ENCODE measurements at regions not wholly inside any gene's neighbourhood (a gene's known extent, or its start where the extent isn't known, plus 50 kb on each side); places are given as distances from the start of the nearest gene placed in this dataset.

DNA sequence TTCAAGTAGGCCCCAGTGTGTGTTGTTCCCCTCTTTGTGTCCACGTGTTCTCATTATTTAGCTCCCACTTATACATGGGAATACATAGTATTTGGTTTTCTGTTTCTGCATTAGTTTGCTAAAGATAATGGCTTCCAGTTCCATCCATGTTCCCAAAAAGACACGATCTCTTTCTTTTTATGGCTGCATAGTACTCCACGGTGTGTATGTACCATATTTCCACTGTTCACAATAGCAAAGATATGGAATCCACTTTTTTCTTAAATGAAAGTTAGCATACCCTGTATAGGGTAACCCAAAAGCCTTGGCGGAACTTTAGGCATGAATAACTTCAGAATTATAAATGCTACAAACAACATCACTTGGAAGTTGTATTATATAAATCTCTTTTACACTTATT, 83.4 kb upstream of the NDUFV2 start:
- ATAC-seq (no peak), DNase-seq (ENCODE audit: low read depth, low spot score) (no peak)
- TF ChIP-seq SP1 (IDR thresholded peaks at IDR 0.05; ENCODE audit: low read depth): no peak
- TF ChIP-seq EZH2phosphoT487 (IDR thresholded peaks at IDR 0.05; ENCODE audit: borderline replicate concordance): no peak
- TF ChIP-seq EZH2 (IDR thresholded peaks at IDR 0.05): no peak
- no peak for TF ChIP-seq ZNF274 (IDR thresholded peaks at IDR 0.05; ENCODE audit: low read depth, low read length)
- no peak for TF ChIP-seq ELF1 (IDR thresholded peaks at IDR 0.05; ENCODE audit: borderline replicate concordance, low read depth)
- TF ChIP-seq, protein P1, sequence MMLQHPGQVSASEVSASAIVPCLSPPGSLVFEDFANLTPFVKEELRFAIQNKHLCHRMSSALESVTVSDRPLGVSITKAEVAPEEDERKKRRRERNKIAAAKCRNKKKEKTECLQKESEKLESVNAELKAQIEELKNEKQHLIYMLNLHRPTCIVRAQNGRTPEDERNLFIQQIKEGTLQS (IDR thresholded peaks at IDR 0.05): no peak
- no peak for TF ChIP-seq CEBPB (IDR thresholded peaks at IDR 0.05; ENCODE audit: low read depth)
- TF ChIP-seq TCF7L2 (IDR thresholded peaks at IDR 0.05; ENCODE audit: borderline replicate concordance, extremely low read depth, insufficient read depth, insufficient read length): no peak
- no peak for TF ChIP-seq EGR1 (IDR thresholded peaks at IDR 0.05; ENCODE audit: low read depth)
- TF ChIP-seq POLR2AphosphoS5 (IDR thresholded peaks at IDR 0.05; ENCODE audit: low read depth, low read length): no peak
- TF ChIP-seq FOSL1 (IDR thresholded peaks at IDR 0.05; ENCODE audit: low read depth): no peak
- RAD21 ChIA-PET (ENCODE audit: low non-redundant PET in 1 of 2, low total read pairs in 2 of 2, uncharacterized antibody in 2 of 2, unreplicated experiment in 2 of 2): no interaction called here
- Histone ChIP-seq H3K79me2 (ENCODE audit: insufficient read depth, low read length) (no peaks in the 10 kb centered on the region), H2AFZ (ENCODE audit: low read depth, low read length, poor library complexity, severe bottlenecking) (no peak overlapping the region), H4K20me1 (ENCODE audit: insufficient read depth) (no peaks in the 10 kb centered on the region), H3K4me2 (ENCODE audit: low read length) (no peak overlapping the region), H3K27ac (ENCODE audit: low read depth, low read length) (no peak overlapping the region), H3K9ac (ENCODE audit: low read length) (no peak overlapping the region), H3K36me3 (ENCODE audit: control insufficient read depth in 1 of 2, insufficient read depth in 2 of 2, low read length in 2 of 2) (no peaks in the 10 kb centered on the region), H3K9me2 (ENCODE audit: insufficient read depth) (no peaks in the 10 kb centered on the region), H3K9me3 (ENCODE audit: control insufficient read depth in 1 of 2, insufficient read depth in 1 of 2, low read depth in 1 of 2, low read length in 2 of 2) (no peaks in the 10 kb centered on the region), H3K4me1 (ENCODE audit: control insufficient read depth in 1 of 2, insufficient read depth in 2 of 2, low read length in 2 of 2) (peaks cover 32 to 69% of the 10 kb centered on the region in 2 experiments), H3K27me3 (ENCODE audit: insufficient read depth, low read length) (no peaks in the 10 kb centered on the region), H3K4me3 (replicated peaks in 1 of 2; ENCODE audit: low read depth in 1 of 2, low read length in 2 of 2) (no peak overlapping the region)
- intact Hi-C loops (cut with micrococcal nuclease): no loop called here
- POLR2A ChIA-PET: no interaction called here
- CTCF ChIA-PET: no interaction called here
- BruUV-seq (replicated peaks): no TSS peak

DNA sequence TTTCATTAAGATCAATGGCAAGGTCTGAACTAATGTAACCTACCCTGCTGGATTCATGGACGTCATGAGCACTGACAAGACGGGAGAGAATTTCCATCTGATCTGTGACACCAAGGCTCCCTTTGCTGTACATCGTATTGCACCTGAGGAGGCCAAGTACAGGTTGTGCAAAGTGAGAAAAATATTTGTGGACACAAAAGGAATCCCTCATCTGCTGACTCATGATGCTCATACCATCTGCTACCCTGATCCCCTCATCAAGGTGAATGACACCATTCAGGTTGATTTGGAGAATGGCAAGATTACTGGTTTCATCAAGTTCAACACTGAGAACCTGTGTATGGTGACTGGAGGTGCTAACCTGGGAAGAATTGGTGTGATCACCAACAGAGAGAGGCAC, 82.3 kb upstream of the NDUFV2 start:
- Histone ChIP-seq H3K4me3 (replicated peaks in 1 of 2; ENCODE audit: low read depth in 1 of 2, low read length in 2 of 2) (no peak overlapping the region), H3K9ac (ENCODE audit: low read length) (no peak overlapping the region), H3K27ac (ENCODE audit: low read depth, low read length) (no peak overlapping the region), H3K79me2 (ENCODE audit: insufficient read depth, low read length) (no peaks in the 10 kb centered on the region), H3K9me2 (ENCODE audit: insufficient read depth) (no peaks in the 10 kb centered on the region), H3K4me2 (ENCODE audit: low read length) (peak overlapping the region; percentile 34), H4K20me1 (ENCODE audit: insufficient read depth) (no peaks in the 10 kb centered on the region), H3K27me3 (ENCODE audit: insufficient read depth, low read length) (no peaks in the 10 kb centered on the region), H3K36me3 (ENCODE audit: control insufficient read depth in 1 of 2, insufficient read depth in 2 of 2, low read length in 2 of 2) (no peaks in the 10 kb centered on the region), H2AFZ (ENCODE audit: low read depth, low read length, poor library complexity, severe bottlenecking) (no peak overlapping the region), H3K4me1 (ENCODE audit: control insufficient read depth in 1 of 2, insufficient read depth in 2 of 2, low read length in 2 of 2) (peaks cover 38 to 79% of the 10 kb centered on the region in 2 experiments), H3K9me3 (ENCODE audit: control insufficient read depth in 1 of 2, insufficient read depth in 1 of 2, low read depth in 1 of 2, low read length in 2 of 2) (no peaks in the 10 kb centered on the region)
- TF ChIP-seq, protein P2, sequence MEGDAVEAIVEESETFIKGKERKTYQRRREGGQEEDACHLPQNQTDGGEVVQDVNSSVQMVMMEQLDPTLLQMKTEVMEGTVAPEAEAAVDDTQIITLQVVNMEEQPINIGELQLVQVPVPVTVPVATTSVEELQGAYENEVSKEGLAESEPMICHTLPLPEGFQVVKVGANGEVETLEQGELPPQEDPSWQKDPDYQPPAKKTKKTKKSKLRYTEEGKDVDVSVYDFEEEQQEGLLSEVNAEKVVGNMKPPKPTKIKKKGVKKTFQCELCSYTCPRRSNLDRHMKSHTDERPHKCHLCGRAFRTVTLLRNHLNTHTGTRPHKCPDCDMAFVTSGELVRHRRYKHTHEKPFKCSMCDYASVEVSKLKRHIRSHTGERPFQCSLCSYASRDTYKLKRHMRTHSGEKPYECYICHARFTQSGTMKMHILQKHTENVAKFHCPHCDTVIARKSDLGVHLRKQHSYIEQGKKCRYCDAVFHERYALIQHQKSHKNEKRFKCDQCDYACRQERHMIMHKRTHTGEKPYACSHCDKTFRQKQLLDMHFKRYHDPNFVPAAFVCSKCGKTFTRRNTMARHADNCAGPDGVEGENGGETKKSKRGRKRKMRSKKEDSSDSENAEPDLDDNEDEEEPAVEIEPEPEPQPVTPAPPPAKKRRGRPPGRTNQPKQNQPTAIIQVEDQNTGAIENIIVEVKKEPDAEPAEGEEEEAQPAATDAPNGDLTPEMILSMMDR (IDR thresholded peaks at IDR 0.05 in 2 of 3, conservative IDR thresholded peaks at IDR 0.05 in 1 of 3; ENCODE audit: borderline replicate concordance in 1 of 3, insufficient read depth in 1 of 3, low read depth in 2 of 3, low read length in 2 of 3): no peak
- no peak for TF ChIP-seq FOSL1 (IDR thresholded peaks at IDR 0.05; ENCODE audit: low read depth)
- TF ChIP-seq, protein P1 (IDR thresholded peaks at IDR 0.05): no peak
- no peak for TF ChIP-seq SIN3A (IDR thresholded peaks at IDR 0.05; ENCODE audit: low read depth)
- TF ChIP-seq RAD21 (IDR thresholded peaks at IDR 0.05; ENCODE audit: low read depth): no peak
- no peak for TF ChIP-seq ZFX (IDR thresholded peaks at IDR 0.05)
- no peak for TF ChIP-seq EGR1 (IDR thresholded peaks at IDR 0.05; ENCODE audit: low read depth)
- no peak for TF ChIP-seq TCF7L2 (IDR thresholded peaks at IDR 0.05; ENCODE audit: borderline replicate concordance, extremely low read depth, insufficient read depth, insufficient read length)
- ChIA-PET CTCF (no interaction called here), POLR2A (no interaction called here), RAD21 (ENCODE audit: low non-redundant PET in 1 of 2, low total read pairs in 2 of 2, uncharacterized antibody in 2 of 2, unreplicated experiment in 2 of 2) (no interaction called here)
- DNase-seq (ENCODE audit: low read depth, low spot score) (no peak), ATAC-seq (no peak)
- intact Hi-C loops (cut with micrococcal nuclease): no loop called here
- BruUV-seq (replicated peaks): no TSS peak

Data from HCT116 (cell line).